ENCODE measurements at regions not wholly inside any gene's neighbourhood (a gene's known extent, or its start where the extent isn't known, plus 50 kb on each side); places are given as distances from the start of the nearest gene placed in this dataset.

DNA sequence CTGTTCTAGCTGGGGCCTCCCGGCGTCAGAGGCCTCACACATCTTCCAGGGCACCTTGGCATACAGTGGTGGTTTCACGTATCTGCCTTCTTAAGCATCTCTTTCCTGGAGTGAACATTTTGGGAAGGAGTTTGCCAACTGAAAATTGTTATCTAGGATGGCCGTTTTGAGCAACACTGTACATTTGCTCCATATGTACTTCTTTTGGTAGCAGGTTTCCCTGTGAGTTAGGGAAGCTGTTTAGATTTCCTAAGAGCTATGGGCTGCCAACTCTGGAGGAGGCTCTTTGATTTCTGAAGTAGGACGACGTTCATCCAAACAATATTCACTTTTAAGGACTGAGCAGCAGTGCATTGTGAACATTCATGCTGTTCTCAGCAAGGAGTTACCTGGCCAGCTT is 665.9 kb downstream of the SQOR start:
- H3K27me3 ChIP-seq (ENCODE audit: insufficient read depth, low read length), result no peaks in the 10 kb centered on the region
- Mint-ChIP-seq H3K4me1 (ENCODE audit: low read depth, unreplicated experiment) (no peaks in the 10 kb centered on the region), H3K4me3 (ENCODE audit: unreplicated experiment) (no peak overlapping the region), H3K27me3 (ENCODE audit: low read depth, unreplicated experiment) (no peaks in the 10 kb centered on the region), H3K36me3 (ENCODE audit: low read depth, unreplicated experiment) (no peaks in the 10 kb centered on the region), H3K9me3 (ENCODE audit: unreplicated experiment) (peaks cover 1% of the 10 kb centered on the region), H3K27ac (ENCODE audit: unreplicated experiment) (no peak overlapping the region)
- TF ChIP-seq, protein P1, sequence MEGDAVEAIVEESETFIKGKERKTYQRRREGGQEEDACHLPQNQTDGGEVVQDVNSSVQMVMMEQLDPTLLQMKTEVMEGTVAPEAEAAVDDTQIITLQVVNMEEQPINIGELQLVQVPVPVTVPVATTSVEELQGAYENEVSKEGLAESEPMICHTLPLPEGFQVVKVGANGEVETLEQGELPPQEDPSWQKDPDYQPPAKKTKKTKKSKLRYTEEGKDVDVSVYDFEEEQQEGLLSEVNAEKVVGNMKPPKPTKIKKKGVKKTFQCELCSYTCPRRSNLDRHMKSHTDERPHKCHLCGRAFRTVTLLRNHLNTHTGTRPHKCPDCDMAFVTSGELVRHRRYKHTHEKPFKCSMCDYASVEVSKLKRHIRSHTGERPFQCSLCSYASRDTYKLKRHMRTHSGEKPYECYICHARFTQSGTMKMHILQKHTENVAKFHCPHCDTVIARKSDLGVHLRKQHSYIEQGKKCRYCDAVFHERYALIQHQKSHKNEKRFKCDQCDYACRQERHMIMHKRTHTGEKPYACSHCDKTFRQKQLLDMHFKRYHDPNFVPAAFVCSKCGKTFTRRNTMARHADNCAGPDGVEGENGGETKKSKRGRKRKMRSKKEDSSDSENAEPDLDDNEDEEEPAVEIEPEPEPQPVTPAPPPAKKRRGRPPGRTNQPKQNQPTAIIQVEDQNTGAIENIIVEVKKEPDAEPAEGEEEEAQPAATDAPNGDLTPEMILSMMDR (IDR thresholded peaks at IDR 0.05; ENCODE audit: insufficient read depth, low read depth, low read length), result no peak
- TF ChIP-seq EZH2 (IDR thresholded peaks at IDR 0.05; ENCODE audit: insufficient read depth, low read length), result no peak
- H3K4me3 ChIP-seq (ENCODE audit: insufficient read depth, low read depth, low read length), result no peak overlapping the region
- no peak for DNase-seq (ENCODE audit: low read depth)
- no peak for FAIRE-seq
- H2AFZ ChIP-seq (ENCODE audit: low read depth, low read length), result no peak overlapping the region
- H3K36me3 ChIP-seq (ENCODE audit: insufficient read depth, low read length), result no peaks in the 10 kb centered on the region
- H4K20me1 ChIP-seq (ENCODE audit: insufficient read depth, low read length), result no peaks in the 10 kb centered on the region
- H3K4me2 ChIP-seq (ENCODE audit: low read length), result no peak overlapping the region
- H3K9me3 ChIP-seq (ENCODE audit: insufficient read depth, low read depth, low read length), result no peaks in the 10 kb centered on the region
- no peaks in the 10 kb centered on the region for H3K4me1 ChIP-seq (ENCODE audit: insufficient read depth, low read length)
- H3K27ac ChIP-seq (ENCODE audit: low read depth, low read length), result no peak overlapping the region
- H3K9ac ChIP-seq (ENCODE audit: low read length), result no peak overlapping the region
- H3K79me2 ChIP-seq (ENCODE audit: insufficient read depth, low read length), result no peaks in the 10 kb centered on the region

DNA sequence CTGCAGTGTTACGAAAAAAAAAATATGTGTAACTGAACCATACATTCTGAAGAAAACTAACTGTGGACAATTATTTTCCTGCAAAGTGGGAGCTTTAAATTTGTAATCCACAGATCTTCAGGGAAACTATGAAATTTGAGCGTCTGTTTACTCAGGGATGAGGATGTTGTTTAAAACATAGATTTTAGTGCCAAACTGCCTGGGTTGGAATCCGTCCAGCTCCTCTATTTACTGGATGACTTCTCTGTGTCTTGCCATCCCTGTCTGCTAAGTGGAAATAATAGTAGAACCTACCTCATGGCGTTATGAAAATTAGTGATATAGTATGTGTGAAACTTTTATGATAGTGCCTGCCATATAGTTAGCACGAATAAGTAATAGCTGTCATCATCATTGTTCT is 666.5 kb downstream of the SQOR start:
- H3K9me3 Mint-ChIP-seq (ENCODE audit: unreplicated experiment), result no peaks in the 10 kb centered on the region
- DNase-seq (ENCODE audit: low read depth) (no peak), FAIRE-seq (no peak)
- H3K27me3 Mint-ChIP-seq (ENCODE audit: low read depth, unreplicated experiment), result no peaks in the 10 kb centered on the region
- TF ChIP-seq, protein P1 (IDR thresholded peaks at IDR 0.05; ENCODE audit: insufficient read depth, low read depth, low read length), result no peak
- no peak for TF ChIP-seq EZH2 (IDR thresholded peaks at IDR 0.05; ENCODE audit: insufficient read depth, low read length)
- no peaks in the 10 kb centered on the region for H3K9me3 ChIP-seq (ENCODE audit: insufficient read depth, low read depth, low read length)
- no peaks in the 10 kb centered on the region for H4K20me1 ChIP-seq (ENCODE audit: insufficient read depth, low read length)
- no peaks in the 10 kb centered on the region for H3K36me3 ChIP-seq (ENCODE audit: insufficient read depth, low read length)
- H3K27me3 ChIP-seq (ENCODE audit: insufficient read depth, low read length), result no peaks in the 10 kb centered on the region
- no peak overlapping the region for H3K27ac Mint-ChIP-seq (ENCODE audit: unreplicated experiment)
- no peaks in the 10 kb centered on the region for H3K36me3 Mint-ChIP-seq (ENCODE audit: low read depth, unreplicated experiment)
- H3K4me1 Mint-ChIP-seq (ENCODE audit: low read depth, unreplicated experiment), result no peaks in the 10 kb centered on the region
- no peak overlapping the region for H3K4me3 Mint-ChIP-seq (ENCODE audit: unreplicated experiment)
- no peak overlapping the region for H2AFZ ChIP-seq (ENCODE audit: low read depth, low read length)
- H3K4me3 ChIP-seq (ENCODE audit: insufficient read depth, low read depth, low read length), result no peak overlapping the region
- H3K9ac ChIP-seq (ENCODE audit: low read length), result no peak overlapping the region
- no peak overlapping the region for H3K4me2 ChIP-seq (ENCODE audit: low read length)
- H3K4me1 ChIP-seq (ENCODE audit: insufficient read depth, low read length), result no peaks in the 10 kb centered on the region
- no peaks in the 10 kb centered on the region for H3K79me2 ChIP-seq (ENCODE audit: insufficient read depth, low read length)
- no peak overlapping the region for H3K27ac ChIP-seq (ENCODE audit: low read depth, low read length)

DNA sequence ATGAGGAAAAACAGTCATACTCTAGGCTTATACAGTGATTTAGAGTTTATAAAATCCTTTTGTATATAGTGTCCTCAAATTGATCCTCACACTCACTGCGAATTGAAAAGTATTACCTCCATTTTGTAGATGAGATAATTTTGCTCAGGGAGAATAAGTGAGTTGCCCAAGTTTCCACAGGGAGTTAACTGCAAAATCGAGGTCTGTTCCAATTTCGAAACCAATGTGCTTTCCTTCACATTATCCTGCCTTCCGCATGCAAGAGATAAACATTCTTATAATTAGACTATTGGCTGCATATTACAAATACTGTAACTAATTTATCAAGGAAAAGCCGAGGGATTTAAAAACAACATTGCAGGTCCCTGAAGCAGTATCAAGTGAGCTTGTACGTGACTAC is 667.0 kb downstream of the SQOR start:
- Mint-ChIP-seq H3K27ac (ENCODE audit: unreplicated experiment) (no peak overlapping the region), H3K36me3 (ENCODE audit: low read depth, unreplicated experiment) (no peaks in the 10 kb centered on the region), H3K27me3 (ENCODE audit: low read depth, unreplicated experiment) (no peaks in the 10 kb centered on the region), H3K4me3 (ENCODE audit: unreplicated experiment) (no peak overlapping the region), H3K9me3 (ENCODE audit: unreplicated experiment) (peaks cover 3% of the 10 kb centered on the region), H3K4me1 (ENCODE audit: low read depth, unreplicated experiment) (no peaks in the 10 kb centered on the region)
- no peak for TF ChIP-seq EZH2 (IDR thresholded peaks at IDR 0.05; ENCODE audit: insufficient read depth, low read length)
- TF ChIP-seq, protein P1 (IDR thresholded peaks at IDR 0.05; ENCODE audit: insufficient read depth, low read depth, low read length), result no peak
- H3K9ac ChIP-seq (ENCODE audit: low read length), result no peak overlapping the region
- no peaks in the 10 kb centered on the region for H3K79me2 ChIP-seq (ENCODE audit: insufficient read depth, low read length)
- no peak overlapping the region for H2AFZ ChIP-seq (ENCODE audit: low read depth, low read length)
- no peak overlapping the region for H3K27ac ChIP-seq (ENCODE audit: low read depth, low read length)
- no peaks in the 10 kb centered on the region for H3K9me3 ChIP-seq (ENCODE audit: insufficient read depth, low read depth, low read length)
- H3K27me3 ChIP-seq (ENCODE audit: insufficient read depth, low read length), result no peaks in the 10 kb centered on the region
- H4K20me1 ChIP-seq (ENCODE audit: insufficient read depth, low read length), result no peaks in the 10 kb centered on the region
- H3K36me3 ChIP-seq (ENCODE audit: insufficient read depth, low read length), result no peaks in the 10 kb centered on the region
- no peak overlapping the region for H3K4me3 ChIP-seq (ENCODE audit: insufficient read depth, low read depth, low read length)
- H3K4me1 ChIP-seq (ENCODE audit: insufficient read depth, low read length), result no peaks in the 10 kb centered on the region
- DNase-seq (ENCODE audit: low read depth), result no peak
- no peak overlapping the region for H3K4me2 ChIP-seq (ENCODE audit: low read length)
- FAIRE-seq, result no peak

Data from astrocyte (in vitro differentiated cells and primary cell).